HepG2 (cell line): ENCODE measurements at regions not wholly inside any gene's neighbourhood (a gene's known extent, or its start where the extent isn't known, plus 50 kb on each side); places are given as distances from the start of the nearest gene placed in this dataset.

Experiments used
- ATAC-seq: fragments of 200-7000 bp; cut with Tn5 transposase; 3 replicates; pipeline ENCODE4 v1.9.1; 2020; ENCODE audit warnings: mild to moderate bottlenecking, moderate library complexity
- BruUV-seq: library from RNA; stranded (reverse); fragments of 400-500 nt; replicated peaks from 2 replicates; lab custom pipeline; 2021; lab: Mats Ljungman, UMichigan
- CTCF ChIA-PET: fragments of 300-600 bp; formaldehyde crosslinking; extraction: SDS; loops from one replicate; lab custom pipeline; 2021; ENCODE audit warnings: low total read pairs, inconsistent platforms, low intra/inter-chr PET ratio; lab: Yijun Ruan, JAX
- POLR2A ChIA-PET: fragments of 350-600 bp; sonication (Branson Sonifier 250); formaldehyde crosslinking; loops from one replicate; lab custom pipeline; 2020; ENCODE audit warnings: antibody characterized with exemption, inconsistent platforms; lab: Yijun Ruan, JAX
- DNase-seq: peaks from one replicate; pipeline ENCODE4 v3.0.0-alpha.2; 2015; ENCODE audit warnings: low spot score
- FAIRE-seq: peaks from 3 replicates; lab custom pipeline; 2011; peaks lifted over from hg19 to GRCh38; lab: Jason Lieb, UNC
- H2AFZ ChIP-seq: one replicate; pipeline ENCODE4 v1.6.1; 2011; ENCODE audit warnings: low read length, inconsistent platforms
- H3K27ac ChIP-seq: fragments of 300-600 bp; 3 replicates; pipeline ENCODE4 v1.8.0; 2011; ENCODE audit warnings: mixed run types, mild to moderate bottlenecking, mixed read lengths, low read length, inconsistent platforms; ENCODE audit not compliant: insufficient read depth; ENCODE audit errors: extremely low read length
- H3K27me3 ChIP-seq, 2 experiments: fragments of 200-600 bp in 1 of 2; 2 replicates in 1 of 2; 3 replicates in 1 of 2; pipeline versions ENCODE4 v1.6.0 to v1.8.0; 2011; ENCODE audit warnings: low read length in 2 of 2, mild to moderate bottlenecking in 2 of 2, moderate library complexity in 2 of 2, inconsistent platforms in 1 of 2; ENCODE audit not compliant: insufficient read depth in 2 of 2, control insufficient read depth in 1 of 2
- H3K36me3 ChIP-seq, 2 experiments: fragments of 200-600 bp in 1 of 2; replicated peaks in 1 of 2; 2 replicates in 1 of 2; 3 replicates in 1 of 2; pipeline versions ENCODE4 v1.5.1 to v1.8.0; 2011; ENCODE audit warnings: low read length in 2 of 2, inconsistent platforms in 1 of 2; ENCODE audit not compliant: insufficient read depth in 2 of 2, control insufficient read depth in 1 of 2
- H3K4me1 ChIP-seq: 2 replicates; pipeline ENCODE4 v1.5.1; 2012; ENCODE audit warnings: low read length, inconsistent platforms; ENCODE audit not compliant: insufficient read depth
- H3K4me2 ChIP-seq: 2 replicates; pipeline ENCODE4 v1.6.0; 2011; ENCODE audit warnings: low read depth, low read length, inconsistent platforms
- H3K4me3 ChIP-seq, 3 experiments: fragments of 200-600 bp in 1 of 3; sonication (generic), shearing (Covaris generic) in 1 of 3; replicated peaks in 1 of 3; 2 replicates each; pipeline ENCODE4 v1.5.1; 2011 to 2016; ENCODE audit warnings: low read length in 3 of 3, inconsistent platforms in 2 of 3, low read depth in 2 of 3, mild to moderate bottlenecking in 2 of 3, control low read depth in 1 of 3, mixed read lengths in 1 of 3; ENCODE audit not compliant: insufficient read depth in 1 of 3
- H3K79me2 ChIP-seq: one replicate; pipeline ENCODE4 v1.6.1; 2011; ENCODE audit warnings: low read length, inconsistent platforms; ENCODE audit not compliant: insufficient read depth
- H3K9ac ChIP-seq: 2 replicates; pipeline ENCODE4 v1.6.0; 2011; ENCODE audit warnings: mild to moderate bottlenecking, low read depth, low read length, inconsistent platforms; ENCODE audit not compliant: insufficient read depth
- H3K9me3 ChIP-seq: 2 replicates; pipeline ENCODE4 v1.5.1; 2012; ENCODE audit warnings: mild to moderate bottlenecking, low read length
- H4K20me1 ChIP-seq: 2 replicates; pipeline ENCODE4 v1.6.0; 2011; ENCODE audit warnings: inconsistent platforms, mild to moderate bottlenecking, low read length, moderate library complexity; ENCODE audit not compliant: insufficient read depth
- ARID2 ChIP-seq: sonication (generic); formaldehyde crosslinking; IDR thresholded peaks from 2 replicates; pipeline ENCODE4 v1.8.1; 2022; ENCODE audit warnings: mild to moderate bottlenecking, missing genetic modification reagents, borderline replicate concordance
- KAT8 ChIP-seq: IDR thresholded peaks from 2 replicates; pipeline ENCODE4 v1.6.1; 2016; ENCODE audit warnings: missing genetic modification reagents, missing compliant biosample characterization
- RELA ChIP-seq: sonication (generic); formaldehyde crosslinking; IDR thresholded peaks from 2 replicates; pipeline ENCODE4 v1.4.0; 2020; ENCODE audit warnings: missing genetic modification reagents
- RFX1 ChIP-seq: fragments of 450-650 bp; IDR thresholded peaks from 2 replicates; pipeline ENCODE4 v1.6.1; 2017
- SAP130 ChIP-seq: IDR thresholded peaks from 2 replicates; pipeline ENCODE4 v1.6.1; 2016; ENCODE audit warnings: low read depth
- TEAD2 ChIP-seq: sonication (generic); formaldehyde crosslinking; IDR thresholded peaks from 2 replicates; pipeline ENCODE4 v1.9.0; 2021; ENCODE audit warnings: missing genetic modification reagents
- ZBTB44 ChIP-seq: sonication (generic); formaldehyde crosslinking; IDR thresholded peaks from 2 replicates; pipeline ENCODE4 v1.4.0; 2020; ENCODE audit warnings: missing genetic modification reagents
- ZNF317 ChIP-seq: sonication (generic); formaldehyde crosslinking; IDR thresholded peaks from 2 replicates; pipeline ENCODE4 v1.5.0; 2020; ENCODE audit warnings: mild to moderate bottlenecking, missing genetic modification reagents
- ZNF33B ChIP-seq: sonication (generic); formaldehyde crosslinking; IDR thresholded peaks from 2 replicates; pipeline ENCODE4 v1.5.1; 2020; ENCODE audit warnings: mild to moderate bottlenecking, missing genetic modification reagents
- ZNF367 ChIP-seq: sonication (generic); formaldehyde crosslinking; IDR thresholded peaks from 2 replicates; pipeline ENCODE4 v1.4.0; 2020; ENCODE audit warnings: missing genetic modification reagents, borderline replicate concordance
- ZNF644 ChIP-seq: IDR thresholded peaks from 2 replicates; pipeline ENCODE4 v1.6.1; 2016; ENCODE audit warnings: low read depth
- WGBS: methylation state at CpG from one replicate; pipeline ENCODE4 v1.1.6; 2017; ENCODE audit warnings: low lambda C conversion rate; 5-methylcytosine and 5-hydroxymethylcytosine counted together
- in situ Hi-C: cut with HindIII; loops from 2 replicates; pipeline ENCODE4 v1.10.0; 2017; ENCODE audit warnings: low pct_unique_long_range_greater_than_20kb; ENCODE audit not compliant: extremely low pct_ligation_motif_present
- intact Hi-C: fragments of 100-400 bp; cut with micrococcal nuclease; formaldehyde crosslinking; loops from one replicate; pipeline ENCODE4 v1.10.0; 2022; ENCODE audit not compliant: unreplicated experiment
- TF ChIP-seq, protein P1 (sequence below): sonication (generic); formaldehyde crosslinking; IDR thresholded peaks from 2 replicates; pipeline ENCODE4 v1.8.0; 2022; ENCODE audit warnings: missing genetic modification reagents, low read depth, mild to moderate bottlenecking, borderline replicate concordance
- TF ChIP-seq, protein P2 (sequence below): sonication (generic); formaldehyde crosslinking; IDR thresholded peaks from 2 replicates; pipeline ENCODE4 v1.4.0; 2020; ENCODE audit warnings: missing genetic modification reagents, borderline replicate concordance
- TF ChIP-seq, protein P3 (sequence below): sonication (generic); formaldehyde crosslinking; IDR thresholded peaks from 2 replicates; pipeline ENCODE4 v1.8.0; 2022; ENCODE audit warnings: low read depth, missing genetic modification reagents

GRCh38 chr2:12435430-12436222, 281.1 kb upstream of the TRIB2 start:
- no peak for ATAC-seq
- Histone ChIP-seq H3K9me3 (no peaks in the 10 kb centered on the region), H3K4me1 (no peaks in the 10 kb centered on the region), H4K20me1 (no peaks in the 10 kb centered on the region), H2AFZ (no peak overlapping the region), H3K4me2 (no peak overlapping the region), H3K79me2 (no peaks in the 10 kb centered on the region), H3K9ac (no peak overlapping the region), H3K36me3 (no peaks in the 10 kb centered on the region), H3K27ac (no peak overlapping the region), H3K4me3 (no peak overlapping the region), H3K27me3 (no peaks in the 10 kb centered on the region)
- ChIA-PET CTCF (no interaction called here), POLR2A (no interaction called here)
- DNase-seq, result no peak
- TF ChIP-seq KAT8 (no peak), RELA (no peak), ARID2 (CRISPR knock-in tag) (no peak), ZBTB44 (CRISPR knock-in tag) (no peak), SAP130 (CRISPR knock-in tag) (no peak), TEAD2 (no peak), ZNF33B (CRISPR knock-in tag) (no peak), ZNF644 (CRISPR knock-in tag) (no peak), ZNF317 (no peak), RFX1 (no peak), ZNF367 (no peak)
- TF ChIP-seq, protein P1, sequence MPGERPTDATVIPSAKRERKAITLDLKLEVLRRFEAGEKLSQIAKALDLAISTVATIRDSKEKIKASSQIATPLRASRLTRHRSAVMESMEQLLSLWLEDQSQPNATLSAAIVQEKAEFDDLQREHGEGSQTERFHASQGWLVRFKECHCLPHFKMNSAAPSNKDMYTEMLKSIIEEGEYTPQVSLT (CRISPR knock-in tag), result no peak
- TF ChIP-seq, protein P2, sequence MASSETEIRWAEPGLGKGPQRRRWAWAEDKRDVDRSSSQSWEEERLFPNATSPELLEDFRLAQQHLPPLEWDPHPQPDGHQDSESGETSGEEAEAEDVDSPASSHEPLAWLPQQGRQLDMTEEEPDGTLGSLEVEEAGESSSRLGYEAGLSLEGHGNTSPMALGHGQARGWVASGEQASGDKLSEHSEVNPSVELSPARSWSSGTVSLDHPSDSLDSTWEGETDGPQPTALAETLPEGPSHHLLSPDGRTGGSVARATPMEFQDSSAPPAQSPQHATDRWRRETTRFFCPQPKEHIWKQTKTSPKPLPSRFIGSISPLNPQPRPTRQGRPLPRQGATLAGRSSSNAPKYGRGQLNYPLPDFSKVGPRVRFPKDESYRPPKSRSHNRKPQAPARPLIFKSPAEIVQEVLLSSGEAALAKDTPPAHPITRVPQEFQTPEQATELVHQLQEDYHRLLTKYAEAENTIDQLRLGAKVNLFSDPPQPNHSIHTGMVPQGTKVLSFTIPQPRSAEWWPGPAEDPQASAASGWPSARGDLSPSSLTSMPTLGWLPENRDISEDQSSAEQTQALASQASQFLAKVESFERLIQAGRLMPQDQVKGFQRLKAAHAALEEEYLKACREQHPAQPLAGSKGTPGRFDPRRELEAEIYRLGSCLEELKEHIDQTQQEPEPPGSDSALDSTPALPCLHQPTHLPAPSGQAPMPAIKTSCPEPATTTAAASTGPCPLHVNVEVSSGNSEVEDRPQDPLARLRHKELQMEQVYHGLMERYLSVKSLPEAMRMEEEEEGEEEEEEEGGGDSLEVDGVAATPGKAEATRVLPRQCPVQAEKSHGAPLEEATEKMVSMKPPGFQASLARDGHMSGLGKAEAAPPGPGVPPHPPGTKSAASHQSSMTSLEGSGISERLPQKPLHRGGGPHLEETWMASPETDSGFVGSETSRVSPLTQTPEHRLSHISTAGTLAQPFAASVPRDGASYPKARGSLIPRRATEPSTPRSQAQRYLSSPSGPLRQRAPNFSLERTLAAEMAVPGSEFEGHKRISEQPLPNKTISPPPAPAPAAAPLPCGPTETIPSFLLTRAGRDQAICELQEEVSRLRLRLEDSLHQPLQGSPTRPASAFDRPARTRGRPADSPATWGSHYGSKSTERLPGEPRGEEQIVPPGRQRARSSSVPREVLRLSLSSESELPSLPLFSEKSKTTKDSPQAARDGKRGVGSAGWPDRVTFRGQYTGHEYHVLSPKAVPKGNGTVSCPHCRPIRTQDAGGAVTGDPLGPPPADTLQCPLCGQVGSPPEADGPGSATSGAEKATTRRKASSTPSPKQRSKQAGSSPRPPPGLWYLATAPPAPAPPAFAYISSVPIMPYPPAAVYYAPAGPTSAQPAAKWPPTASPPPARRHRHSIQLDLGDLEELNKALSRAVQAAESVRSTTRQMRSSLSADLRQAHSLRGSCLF (CRISPR knock-in tag), result no peak
- TF ChIP-seq, protein P3, sequence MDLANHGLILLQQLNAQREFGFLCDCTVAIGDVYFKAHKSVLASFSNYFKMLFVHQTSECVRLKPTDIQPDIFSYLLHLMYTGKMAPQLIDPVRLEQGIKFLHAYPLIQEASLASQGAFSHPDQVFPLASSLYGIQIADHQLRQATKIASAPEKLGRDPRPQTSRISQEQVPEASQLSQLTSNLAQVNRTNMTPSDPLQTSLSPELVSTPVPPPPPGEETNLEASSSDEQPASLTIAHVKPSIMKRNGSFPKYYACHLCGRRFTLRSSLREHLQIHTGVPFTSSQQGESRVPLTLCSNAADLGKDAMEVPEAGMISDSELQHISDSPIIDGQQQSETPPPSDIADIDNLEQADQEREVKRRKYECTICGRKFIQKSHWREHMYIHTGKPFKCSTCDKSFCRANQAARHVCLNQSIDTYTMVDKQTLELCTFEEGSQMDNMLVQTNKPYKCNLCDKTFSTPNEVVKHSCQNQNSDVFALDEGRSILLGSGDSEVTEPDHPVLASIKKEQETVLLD, result no peak
- FAIRE-seq, result no peak
- BruUV-seq, result no TSS peak
- 32% methylated on average over 9 of the region's 9 CpGs for WGBS
- intact Hi-C loops (no loop called here), in situ Hi-C loops (no loop called here)
